ENCODE measurements at regions not wholly inside any gene's neighbourhood (a gene's known extent, or its start where the extent isn't known, plus 50 kb on each side); places are given as distances from the start of the nearest gene placed in this dataset.

GRCh38 chr7:91657483-91658071, 222.9 kb downstream of the MTERF1 start:
- H3K9me3 ChIP-seq (ENCODE audit: insufficient read depth, low read length), result no peaks in the 10 kb centered on the region
- no peaks in the 10 kb centered on the region for H3K9me2 ChIP-seq (replicated peaks; ENCODE audit: insufficient read depth, low read length)
- H3K79me2 ChIP-seq (ENCODE audit: insufficient read depth, low read length), result no peaks in the 10 kb centered on the region
- H3K36me3 ChIP-seq (ENCODE audit: low read length), result no peaks in the 10 kb centered on the region
- no peak for TF ChIP-seq EZH2phosphoT487 (conservative IDR thresholded peaks at IDR 0.05; ENCODE audit: low read length)
- no peak for TF ChIP-seq CTCF (IDR thresholded peaks at IDR 0.05; ENCODE audit: insufficient read depth, low read length, poor library complexity, severe bottlenecking)
- H2AFZ ChIP-seq (ENCODE audit: low read depth, low read length, severe bottlenecking), result no peak overlapping the region
- no peaks in the 10 kb centered on the region for H3K27me3 ChIP-seq (ENCODE audit: low read length)
- no peak overlapping the region for H3K4me2 ChIP-seq (ENCODE audit: low read depth, low read length, poor library complexity, severe bottlenecking)
- no peaks in the 10 kb centered on the region for H4K20me1 ChIP-seq (ENCODE audit: low read depth, low read length)
- H3F3A ChIP-seq (ENCODE audit: insufficient read depth), result no peaks in the 10 kb centered on the region
- H3K27ac ChIP-seq (ENCODE audit: low read depth, low read length), result no peak overlapping the region
- no peak overlapping the region for H3K4me3 ChIP-seq (ENCODE audit: insufficient read depth, low read length, poor library complexity, severe bottlenecking)
- H3K9ac ChIP-seq (ENCODE audit: low read length), result no peak overlapping the region

GRCh38 chr7:91659096-91659495, 221.4 kb downstream of the MTERF1 start:
- Histone ChIP-seq H3K9me3 (ENCODE audit: insufficient read depth, low read length) (no peaks in the 10 kb centered on the region), H3K9me2 (replicated peaks; ENCODE audit: insufficient read depth, low read length) (no peaks in the 10 kb centered on the region), H3K36me3 (ENCODE audit: low read length) (no peaks in the 10 kb centered on the region), H3K27ac (ENCODE audit: low read depth, low read length) (no peak overlapping the region), H4K20me1 (ENCODE audit: low read depth, low read length) (no peaks in the 10 kb centered on the region), H3K79me2 (ENCODE audit: insufficient read depth, low read length) (no peaks in the 10 kb centered on the region), H2AFZ (ENCODE audit: low read depth, low read length, severe bottlenecking) (no peak overlapping the region), H3K9ac (ENCODE audit: low read length) (no peak overlapping the region), H3K27me3 (ENCODE audit: low read length) (no peaks in the 10 kb centered on the region), H3F3A (ENCODE audit: insufficient read depth) (no peaks in the 10 kb centered on the region), H3K4me3 (ENCODE audit: insufficient read depth, low read length, poor library complexity, severe bottlenecking) (no peak overlapping the region), H3K4me2 (ENCODE audit: low read depth, low read length, poor library complexity, severe bottlenecking) (no peak overlapping the region)
- TF ChIP-seq EZH2phosphoT487 (conservative IDR thresholded peaks at IDR 0.05; ENCODE audit: low read length) (no peak), CTCF (IDR thresholded peaks at IDR 0.05; ENCODE audit: insufficient read depth, low read length, poor library complexity, severe bottlenecking) (no peak)

GRCh38 chr7:91660734-91661356, 219.7 kb downstream of the MTERF1 start:
- no peaks in the 10 kb centered on the region for H3K9me2 ChIP-seq (replicated peaks; ENCODE audit: insufficient read depth, low read length)
- H2AFZ ChIP-seq (ENCODE audit: low read depth, low read length, severe bottlenecking), result no peak overlapping the region
- H3K9me3 ChIP-seq (ENCODE audit: insufficient read depth, low read length), result no peaks in the 10 kb centered on the region
- H4K20me1 ChIP-seq (ENCODE audit: low read depth, low read length), result no peaks in the 10 kb centered on the region
- no peak overlapping the region for H3K4me3 ChIP-seq (ENCODE audit: insufficient read depth, low read length, poor library complexity, severe bottlenecking)
- no peaks in the 10 kb centered on the region for H3K79me2 ChIP-seq (ENCODE audit: insufficient read depth, low read length)
- H3K4me2 ChIP-seq (ENCODE audit: low read depth, low read length, poor library complexity, severe bottlenecking), result no peak overlapping the region
- no peak for TF ChIP-seq EZH2phosphoT487 (conservative IDR thresholded peaks at IDR 0.05; ENCODE audit: low read length)
- TF ChIP-seq CTCF (IDR thresholded peaks at IDR 0.05; ENCODE audit: insufficient read depth, low read length, poor library complexity, severe bottlenecking), result no peak
- no peaks in the 10 kb centered on the region for H3K36me3 ChIP-seq (ENCODE audit: low read length)
- H3K27ac ChIP-seq (ENCODE audit: low read depth, low read length), result no peak overlapping the region
- no peaks in the 10 kb centered on the region for H3F3A ChIP-seq (ENCODE audit: insufficient read depth)
- H3K9ac ChIP-seq (ENCODE audit: low read length), result no peak overlapping the region
- H3K27me3 ChIP-seq (ENCODE audit: low read length), result no peaks in the 10 kb centered on the region

Measured in SU-DHL-6 (cell line).